GM21390 (cell line): ENCODE measurements at regions not wholly inside any gene's neighbourhood (a gene's known extent, or its start where the extent isn't known, plus 50 kb on each side); places are given as distances from the start of the nearest gene placed in this dataset.

Experiments
- ATAC-seq: cut with Tn5 transposase; IDR thresholded peaks from one replicate; pipeline ENCODE4 v1.9.1; 2021; ENCODE audit not compliant: unreplicated experiment

DNA sequence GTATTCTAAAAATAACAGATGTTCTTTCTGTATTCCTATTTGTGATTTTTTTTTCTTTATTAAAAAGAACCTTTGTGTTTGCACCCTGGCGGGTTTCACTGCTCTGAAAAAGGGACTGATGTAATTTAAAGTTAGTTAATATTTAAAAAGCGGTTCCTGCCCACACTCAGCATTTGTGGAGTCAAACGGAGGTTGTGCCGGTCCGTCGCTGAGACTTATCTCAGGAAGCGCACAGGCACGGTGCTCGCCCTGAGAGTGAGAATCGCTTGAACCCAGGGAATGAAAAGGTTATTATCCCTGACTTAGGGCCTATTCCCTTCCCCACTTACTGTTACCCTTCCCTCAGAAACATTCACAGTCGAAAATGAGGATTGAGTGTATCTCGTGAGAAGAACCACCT lies 366.7 kb downstream of the THBS2 start:
- ATAC-seq = no peak

- no peak for ATAC-seq
Measured at GRCh38 chr6:168885751-168886742, 367.6 kb downstream of the THBS2 start.

DNA sequence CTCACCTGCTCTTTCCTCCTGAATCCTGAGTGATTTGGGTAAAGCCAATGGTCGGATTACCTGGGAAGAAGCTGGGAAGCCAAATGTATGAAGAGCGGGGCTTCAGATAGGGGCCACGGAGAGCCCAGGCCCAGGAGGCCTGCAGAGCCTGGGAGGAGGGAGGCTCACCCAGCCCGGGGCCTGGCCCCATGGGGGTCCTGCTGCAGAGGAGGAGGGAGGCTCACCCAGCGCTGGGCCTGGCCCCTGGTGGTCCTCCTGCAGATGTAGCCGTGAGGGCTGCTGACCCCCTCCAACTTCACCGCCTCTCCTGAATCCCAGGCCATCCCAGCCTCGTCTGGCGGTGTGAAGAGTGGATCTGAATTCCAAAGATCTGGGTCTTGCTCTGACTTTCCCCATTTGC lies 368.4 kb downstream of the THBS2 start:
- ATAC-seq = no peak

GRCh38 chr6:168884646-168885086 lies 369.0 kb downstream of the THBS2 start:
- peak; percentile 81 for ATAC-seq

GRCh38 chr6:168884050-168884645 lies 369.5 kb downstream of the THBS2 start:
- no peak for ATAC-seq

DNA sequence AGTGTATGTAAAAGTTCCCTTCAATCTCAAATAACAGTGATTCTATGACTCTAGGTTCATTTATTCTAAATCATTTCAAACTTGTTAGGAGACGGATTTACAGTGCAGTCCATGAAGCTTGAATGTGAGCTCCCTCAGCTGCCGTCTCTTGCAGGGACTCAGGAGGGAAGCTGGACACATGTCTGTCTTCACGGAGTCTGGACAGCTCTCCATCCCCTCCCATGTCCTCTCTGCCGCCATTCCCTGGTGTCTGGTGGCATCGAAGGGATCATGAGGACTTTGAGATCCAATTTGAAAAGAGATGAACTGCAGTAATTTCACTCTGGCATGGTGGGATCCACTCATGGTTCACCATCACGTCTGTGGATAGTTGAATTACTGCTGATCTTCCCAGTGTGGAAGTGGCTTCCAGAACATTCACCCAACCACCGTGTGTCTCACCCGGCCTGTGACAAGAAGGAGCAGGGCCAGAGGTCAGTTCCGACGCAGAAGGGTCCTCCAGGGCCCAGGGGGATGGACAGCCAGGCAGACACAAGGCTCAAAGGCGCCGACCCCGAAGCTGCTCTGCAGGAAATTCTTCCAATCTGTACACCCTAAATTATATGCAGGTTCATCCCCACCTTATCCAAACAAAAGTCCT lies 370.1 kb downstream of the THBS2 start:
- ATAC-seq = no peak

DNA sequence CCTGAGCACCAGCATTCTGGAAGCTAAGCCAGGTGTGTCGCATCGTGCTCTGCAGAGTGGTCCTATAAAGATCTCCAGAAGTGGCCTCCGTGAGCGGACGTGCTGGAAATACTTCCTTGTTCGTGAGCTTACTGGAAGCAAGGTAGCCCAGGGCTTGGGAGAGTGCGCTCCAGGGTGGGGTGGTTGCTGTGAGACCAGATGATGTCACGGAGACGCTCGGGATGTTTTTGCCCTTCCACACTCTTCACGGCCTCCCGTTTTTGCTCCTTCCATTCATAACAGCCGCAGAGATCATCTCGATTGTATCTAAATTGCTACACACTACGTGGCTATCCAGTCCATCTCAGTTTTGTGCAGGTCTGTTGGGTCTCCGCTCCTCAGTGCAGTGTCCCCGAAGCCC lies 373.4 kb downstream of the THBS2 start:
- ATAC-seq = no peak

DNA sequence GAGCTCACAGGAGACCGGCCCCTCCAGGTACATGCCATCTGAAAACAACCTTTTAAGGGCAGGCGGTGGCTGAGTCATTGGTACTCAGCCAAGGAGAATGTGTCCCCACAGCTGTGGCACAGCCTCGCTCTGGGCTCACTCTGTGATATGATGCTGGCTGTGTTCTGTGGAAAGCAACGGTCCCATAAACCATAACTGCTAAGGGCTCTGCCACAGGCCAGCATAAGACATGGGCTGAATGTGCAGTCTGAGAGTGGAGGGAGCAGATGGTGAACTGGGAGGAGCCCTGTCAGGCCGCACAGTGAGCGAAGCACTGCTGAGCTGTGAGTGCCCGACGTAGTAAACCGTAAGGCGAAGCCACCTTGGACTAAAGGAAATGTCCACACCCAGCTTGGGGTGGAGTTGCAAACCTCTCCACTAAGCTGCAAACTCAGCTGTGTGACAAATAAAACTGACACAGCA lies 375.8 kb downstream of the THBS2 start:
- no peak for ATAC-seq

DNA sequence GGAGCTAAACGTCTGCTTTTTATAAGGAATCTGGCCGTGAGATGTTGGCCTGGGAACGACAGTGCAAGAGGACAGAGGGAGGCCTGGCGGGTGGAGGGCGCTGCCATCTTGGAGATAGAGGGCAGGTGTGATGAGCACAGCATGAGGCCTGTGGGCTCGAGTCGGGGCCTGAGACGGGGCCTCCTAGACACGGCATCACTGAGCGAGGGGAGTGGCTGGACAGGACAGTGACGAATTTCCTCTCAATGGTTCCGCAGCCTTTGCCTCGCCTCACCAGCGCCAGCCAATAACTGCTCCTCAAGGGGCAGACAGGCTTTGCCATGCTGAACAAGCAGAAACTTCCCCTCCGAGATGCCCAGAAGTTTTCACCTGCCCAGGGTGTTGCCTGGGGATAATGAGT lies 376.7 kb downstream of the THBS2 start:
- ATAC-seq = no peak

GRCh38 chr6:168875811-168876576 lies 377.7 kb downstream of the THBS2 start:
- no peak for ATAC-seq

DNA sequence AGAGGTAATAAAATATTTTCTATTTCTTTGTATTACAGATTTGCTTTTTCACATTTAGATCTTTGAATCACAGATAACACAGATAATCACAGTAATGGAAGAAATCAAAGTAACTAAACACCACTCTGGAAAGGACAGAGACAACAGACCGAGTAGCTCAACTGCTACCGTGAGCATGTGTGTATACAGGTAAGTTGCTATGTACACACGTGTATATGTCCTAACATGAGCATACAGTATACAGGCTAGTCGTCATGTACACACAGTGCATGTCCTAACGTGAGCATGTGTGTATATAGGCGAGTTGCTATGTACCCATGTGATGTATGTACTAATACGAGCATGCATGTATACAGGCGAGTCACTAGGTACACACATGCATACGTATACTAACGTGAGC lies 379.0 kb downstream of the THBS2 start:
- ATAC-seq = no peak

DNA sequence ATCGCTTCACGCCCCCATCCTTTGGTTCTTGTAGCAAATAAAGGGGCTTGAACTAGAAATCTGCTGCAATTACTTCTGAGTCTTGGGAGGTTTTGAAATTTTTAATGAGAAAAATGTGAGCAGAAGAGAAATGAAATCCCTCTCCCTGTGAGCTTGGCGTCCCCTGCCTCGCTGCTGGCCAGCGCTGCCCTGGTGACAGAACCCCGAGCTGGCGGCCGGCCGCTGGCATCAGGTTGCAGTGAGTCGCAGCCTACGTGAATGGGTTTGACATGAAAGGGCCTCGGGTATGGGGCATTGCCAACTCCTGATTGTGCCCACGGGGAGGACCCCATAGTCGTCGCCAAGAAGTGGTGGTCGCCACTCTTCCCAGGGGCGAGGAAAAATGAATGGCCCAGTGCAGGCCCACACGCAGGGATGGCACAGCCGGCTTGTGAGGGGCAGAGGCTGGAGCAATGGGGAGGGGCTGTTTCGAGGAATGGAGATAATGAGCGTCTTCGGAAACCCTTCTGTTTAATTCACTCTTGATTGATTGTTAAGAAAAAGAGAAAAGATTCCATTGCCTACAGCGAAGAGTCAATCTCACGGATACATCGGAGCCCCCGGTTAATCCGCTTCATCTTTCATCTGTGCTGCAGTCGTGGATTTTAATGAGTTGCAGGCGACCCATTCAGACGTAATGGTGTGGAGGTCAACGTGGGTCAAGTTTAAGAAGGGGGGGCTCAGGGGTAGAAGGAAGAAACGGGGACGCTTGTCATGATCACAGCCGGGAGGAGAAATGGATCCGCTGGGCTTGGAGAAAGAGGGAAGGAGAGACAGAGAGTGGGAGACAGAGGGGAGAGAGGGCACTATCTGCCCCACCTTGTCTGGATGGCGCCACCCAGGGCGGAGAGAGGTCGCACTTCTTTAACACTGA lies 380.1 kb downstream of the THBS2 start:
- ATAC-seq = no peak

DNA sequence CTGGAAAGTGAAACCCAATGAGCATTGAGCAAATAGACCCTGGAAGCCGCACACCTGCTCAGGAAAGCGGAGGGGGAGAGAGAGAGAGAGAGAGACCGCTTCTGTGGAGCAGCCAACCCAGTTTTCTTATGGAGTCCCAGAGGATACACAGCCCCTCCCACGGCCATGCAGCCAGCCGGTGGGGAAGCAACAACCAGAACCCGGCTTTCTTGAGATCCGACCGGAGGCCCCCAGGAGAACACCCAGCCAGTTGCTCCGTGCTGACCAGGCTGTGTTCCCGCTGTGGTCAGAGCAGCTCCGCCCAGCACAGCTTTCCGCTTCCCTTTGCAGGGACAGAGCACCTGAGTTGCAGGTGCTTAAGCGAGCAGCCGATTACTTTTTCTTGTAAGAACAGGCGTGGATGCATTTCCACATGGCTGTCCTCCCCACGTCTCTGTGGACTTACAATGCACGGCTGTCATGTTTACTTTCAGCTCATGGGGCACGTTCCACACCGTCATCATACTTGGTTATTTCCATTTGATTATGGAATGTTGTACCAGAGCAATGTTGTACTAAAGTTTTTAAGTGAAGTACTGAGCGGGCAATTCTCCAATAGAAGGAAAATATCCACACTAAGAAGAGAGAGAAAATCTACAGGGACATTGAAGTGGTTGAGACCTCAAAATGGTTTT lies 381.9 kb downstream of the THBS2 start:
- ATAC-seq = no peak

GRCh38 chr6:168870982-168871381 lies 382.7 kb downstream of the THBS2 start:
- ATAC-seq = no peak

- no peak for ATAC-seq
Measured at GRCh38 chr6:168867247-168868102, 386.2 kb downstream of the THBS2 start.

DNA sequence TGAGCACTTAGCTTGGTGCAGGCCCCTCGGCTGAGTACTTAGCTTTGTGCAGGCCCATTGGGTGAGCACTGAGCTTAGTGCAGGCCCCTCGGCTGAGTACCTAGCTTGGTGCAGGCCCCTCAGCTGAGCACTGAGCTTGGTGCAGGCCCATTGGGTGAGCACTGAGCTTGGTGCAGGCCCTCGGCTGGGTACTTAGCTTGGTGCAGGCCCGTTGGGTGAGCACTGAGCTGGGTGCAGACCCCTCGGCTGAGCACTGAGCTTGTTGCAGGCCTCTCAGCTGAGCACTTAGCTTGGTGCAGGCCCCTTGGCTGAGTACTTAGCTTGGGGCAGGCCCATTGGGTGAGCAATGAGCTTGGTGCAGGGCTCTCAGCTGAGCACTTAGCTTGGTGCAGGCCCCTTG lies 387.1 kb downstream of the THBS2 start:
- ATAC-seq = no peak

DNA sequence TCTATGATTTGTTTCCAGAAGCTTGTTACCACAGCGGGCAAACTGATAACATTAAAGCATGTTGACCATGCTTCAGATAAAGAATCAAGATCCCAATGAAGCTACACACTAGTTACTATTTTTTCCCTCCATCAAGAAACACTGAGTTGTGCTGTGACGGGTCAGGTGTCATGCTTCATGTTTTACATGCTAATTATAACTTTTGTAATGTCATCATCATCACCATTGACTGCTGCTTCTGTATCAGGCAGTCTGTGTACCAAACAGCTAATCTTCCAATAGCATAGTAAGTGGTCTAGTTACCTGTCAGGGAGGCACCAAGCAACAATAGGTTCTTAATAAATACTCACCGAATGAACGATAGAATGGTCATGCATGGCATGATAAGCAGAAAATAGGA lies 388.1 kb downstream of the THBS2 start:
- no peak for ATAC-seq
